HG03432 (cell line): ENCODE measurements at regions not wholly inside any gene's neighbourhood (a gene's known extent, or its start where the extent isn't known, plus 50 kb on each side); places are given as distances from the start of the nearest gene placed in this dataset.
"Not testable (repeated sequence)": the region's sequence is repeated elsewhere in the genome, so short reads cannot be mapped to it uniquely, and the experiment has no call there.

Source experiments
- ATAC-seq: cut with Tn5 transposase; IDR thresholded peaks from one replicate; pipeline ENCODE4 v1.9.1; 2021; ENCODE audit warnings: mild to moderate bottlenecking, moderate library complexity; ENCODE audit not compliant: unreplicated experiment

GRCh38 chr4:11069083-11069482 lies 359.6 kb downstream of the HS3ST1 start:
- no peak for ATAC-seq

GRCh38 chr4:11066584-11066983 lies 362.1 kb downstream of the HS3ST1 start:
- not testable (repeated sequence) for ATAC-seq

GRCh38 chr4:11060637-11061036 lies 368.1 kb downstream of the HS3ST1 start:
- ATAC-seq = not testable (repeated sequence)

GRCh38 chr4:11054937-11055336 lies 370.4 kb upstream of the CLNK start:
- not testable (repeated sequence) for ATAC-seq

- no peak for ATAC-seq
Measured at GRCh38 chr4:11053601-11054220, 369.1 kb upstream of the CLNK start.

GRCh38 chr4:11051181-11051580 lies 366.6 kb upstream of the CLNK start:
- no peak for ATAC-seq

GRCh38 chr4:11050766-11051165 lies 366.2 kb upstream of the CLNK start:
- ATAC-seq = no peak

GRCh38 chr4:11049001-11049400 lies 364.4 kb upstream of the CLNK start:
- no peak for ATAC-seq

GRCh38 chr4:11042760-11043159 lies 358.2 kb upstream of the CLNK start:
- ATAC-seq = no peak

- no peak for ATAC-seq
Measured at GRCh38 chr4:11039634-11040131, 355.1 kb upstream of the CLNK start.

GRCh38 chr4:11038926-11039325 lies 354.4 kb upstream of the CLNK start:
- no peak for ATAC-seq

GRCh38 chr4:11037637-11038036 lies 353.1 kb upstream of the CLNK start:
- ATAC-seq = no peak

- ATAC-seq = no peak
Measured at GRCh38 chr4:11028334-11028733, 343.8 kb upstream of the CLNK start.

- no peak for ATAC-seq
Measured at GRCh38 chr4:11021333-11021732, 336.8 kb upstream of the CLNK start.

- ATAC-seq = no peak
Measured at GRCh38 chr4:11019451-11020240, 335.1 kb upstream of the CLNK start.

- ATAC-seq = no peak
Measured at GRCh38 chr4:11014199-11014598, 329.6 kb upstream of the CLNK start.

- no peak for ATAC-seq
Measured at GRCh38 chr4:11013094-11013664, 328.6 kb upstream of the CLNK start.

GRCh38 chr4:11011249-11011648 lies 326.7 kb upstream of the CLNK start:
- ATAC-seq = no peak

- no peak for ATAC-seq
Measured at GRCh38 chr4:11010624-11011023, 326.1 kb upstream of the CLNK start.

GRCh38 chr4:11009281-11009680 lies 324.7 kb upstream of the CLNK start:
- ATAC-seq = no peak

- ATAC-seq = no peak
Measured at GRCh38 chr4:11005300-11005699, 320.7 kb upstream of the CLNK start.

- ATAC-seq = no peak
Measured at GRCh38 chr4:11004818-11005217, 320.2 kb upstream of the CLNK start.
